ENCODE measurements at regions not wholly inside any gene's neighbourhood (a gene's known extent, or its start where the extent isn't known, plus 50 kb on each side); places are given as distances from the start of the nearest gene placed in this dataset.

DNA sequence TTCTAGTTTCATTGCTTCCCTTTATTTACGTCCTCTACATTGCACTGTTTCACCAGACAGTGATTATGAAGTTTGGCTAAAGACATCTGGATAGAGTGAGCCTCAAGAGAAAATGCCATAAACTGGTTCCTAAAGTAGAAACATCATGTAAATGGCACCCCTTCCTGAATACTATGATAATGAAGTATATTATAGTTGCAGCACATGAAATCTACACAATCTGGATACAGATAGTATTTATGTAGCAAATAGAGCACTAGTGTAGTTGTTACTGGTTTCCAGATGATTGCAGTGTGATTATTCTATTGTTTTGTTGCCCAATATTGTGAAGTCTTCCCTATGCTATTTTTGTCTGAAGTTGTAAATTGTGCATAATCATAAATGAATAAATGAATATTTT, 2786.9 kb upstream of the PCDH20 start:
- peaks cover 0 to 4% (median 0%) of the 10 kb centered on the region in 3 experiments; a peak in 1 of 7 replicates for H3K36me3 Mint-ChIP-seq (ENCODE audit: insufficient read depth in 1 of 3, low read depth in 3 of 3)
- WGBS (ENCODE audit: extremely low coverage, insufficient read length, low lambda C conversion rate) = no CpG with 5 or more reads among the region's 1 CpG

More for the DNA sequence above, 2786.9 kb upstream of the PCDH20 start:
- Histone ChIP-seq H4K91ac (ENCODE audit: insufficient read length, low read depth, low read length) (no peak overlapping the region), H3K9me3 (ENCODE audit: control insufficient read depth, low read depth, low read length) (peaks cover 4% of the 10 kb centered on the region), H3K27ac (ENCODE audit: insufficient read length, low read depth, low read length) (no peak overlapping the region), H2BK5ac (ENCODE audit: insufficient read length, low read length) (no peak overlapping the region), H2AK5ac (ENCODE audit: insufficient read length, low read length) (no peak overlapping the region), H3K79me1 (ENCODE audit: insufficient read depth, low read depth, low read length, poor library complexity, severe bottlenecking) (no peaks in the 10 kb centered on the region), H3T11ph (ENCODE audit: low read length) (no peak overlapping the region), H2BK15ac (ENCODE audit: low read depth, low read length) (no peak overlapping the region), H3K27me3 (ENCODE audit: insufficient read depth, low read length) (no peaks in the 10 kb centered on the region), H2AFZ (ENCODE audit: low read length) (no peak overlapping the region), H3K18ac (ENCODE audit: insufficient read length, low read depth, low read length) (no peak overlapping the region), H3K4me2 (ENCODE audit: insufficient read depth, insufficient read length, low read length) (no peak overlapping the region), H2BK20ac (ENCODE audit: low read depth, low read length, poor library complexity, severe bottlenecking) (no peak overlapping the region), H3K79me2 (ENCODE audit: insufficient read depth, low read length) (no peaks in the 10 kb centered on the region), H2BK12ac (ENCODE audit: insufficient read length, low read depth, low read length) (no peak overlapping the region), H4K8ac (replicated peaks; ENCODE audit: insufficient read length, low read depth, low read length) (no peak overlapping the region), H3K9ac (ENCODE audit: extremely low read depth, insufficient read length, low read length) (no peak overlapping the region), H3K56ac (ENCODE audit: insufficient read length, low read depth, low read length) (no peak overlapping the region), H4K5ac (ENCODE audit: insufficient read length, low read depth, low read length) (no peak overlapping the region), H3K23ac (ENCODE audit: insufficient read length, low read depth, low read length) (no peak overlapping the region), H3K23me2 (ENCODE audit: insufficient read length, low read depth, low read length, poor library complexity, severe bottlenecking) (no peaks in the 10 kb centered on the region), H3K14ac (ENCODE audit: insufficient read depth, low read length) (no peak overlapping the region), H4K20me1 (ENCODE audit: control insufficient read depth, insufficient read depth, insufficient read length) (no peaks in the 10 kb centered on the region), H2BK120ac (ENCODE audit: low read depth, low read length, poor library complexity, severe bottlenecking) (no peak overlapping the region), H3K4me1 (ENCODE audit: insufficient read depth, low read length) (no peaks in the 10 kb centered on the region), H3K4ac (ENCODE audit: low read depth, low read length) (no peak overlapping the region)
- Mint-ChIP-seq H3K4me1 (no peaks in the 10 kb centered on the region), H3K27me3 (ENCODE audit: low read depth) (no peaks in the 10 kb centered on the region), H3K9me3 (peaks cover 3 to 7% of the 10 kb centered on the region in 2 experiments; a peak in 2 of 5 replicates), H3K27ac (no peak overlapping the region), H3K4me3 (no peak overlapping the region)
- TF ChIP-seq, protein P1, sequence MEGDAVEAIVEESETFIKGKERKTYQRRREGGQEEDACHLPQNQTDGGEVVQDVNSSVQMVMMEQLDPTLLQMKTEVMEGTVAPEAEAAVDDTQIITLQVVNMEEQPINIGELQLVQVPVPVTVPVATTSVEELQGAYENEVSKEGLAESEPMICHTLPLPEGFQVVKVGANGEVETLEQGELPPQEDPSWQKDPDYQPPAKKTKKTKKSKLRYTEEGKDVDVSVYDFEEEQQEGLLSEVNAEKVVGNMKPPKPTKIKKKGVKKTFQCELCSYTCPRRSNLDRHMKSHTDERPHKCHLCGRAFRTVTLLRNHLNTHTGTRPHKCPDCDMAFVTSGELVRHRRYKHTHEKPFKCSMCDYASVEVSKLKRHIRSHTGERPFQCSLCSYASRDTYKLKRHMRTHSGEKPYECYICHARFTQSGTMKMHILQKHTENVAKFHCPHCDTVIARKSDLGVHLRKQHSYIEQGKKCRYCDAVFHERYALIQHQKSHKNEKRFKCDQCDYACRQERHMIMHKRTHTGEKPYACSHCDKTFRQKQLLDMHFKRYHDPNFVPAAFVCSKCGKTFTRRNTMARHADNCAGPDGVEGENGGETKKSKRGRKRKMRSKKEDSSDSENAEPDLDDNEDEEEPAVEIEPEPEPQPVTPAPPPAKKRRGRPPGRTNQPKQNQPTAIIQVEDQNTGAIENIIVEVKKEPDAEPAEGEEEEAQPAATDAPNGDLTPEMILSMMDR (conservative IDR thresholded peaks at IDR 0.05) = no peak
- no peak for DNase-seq
